ENCODE measurements at regions not wholly inside any gene's neighbourhood (a gene's known extent, or its start where the extent isn't known, plus 50 kb on each side); places are given as distances from the start of the nearest gene placed in this dataset.

GRCh38 chrX:4175221-4175620 lies 461.8 kb upstream of the PRKX start:
- TF ChIP-seq POLR2AphosphoS5 (IDR thresholded peaks at IDR 0.05): no peak
- TF ChIP-seq, protein P1, sequence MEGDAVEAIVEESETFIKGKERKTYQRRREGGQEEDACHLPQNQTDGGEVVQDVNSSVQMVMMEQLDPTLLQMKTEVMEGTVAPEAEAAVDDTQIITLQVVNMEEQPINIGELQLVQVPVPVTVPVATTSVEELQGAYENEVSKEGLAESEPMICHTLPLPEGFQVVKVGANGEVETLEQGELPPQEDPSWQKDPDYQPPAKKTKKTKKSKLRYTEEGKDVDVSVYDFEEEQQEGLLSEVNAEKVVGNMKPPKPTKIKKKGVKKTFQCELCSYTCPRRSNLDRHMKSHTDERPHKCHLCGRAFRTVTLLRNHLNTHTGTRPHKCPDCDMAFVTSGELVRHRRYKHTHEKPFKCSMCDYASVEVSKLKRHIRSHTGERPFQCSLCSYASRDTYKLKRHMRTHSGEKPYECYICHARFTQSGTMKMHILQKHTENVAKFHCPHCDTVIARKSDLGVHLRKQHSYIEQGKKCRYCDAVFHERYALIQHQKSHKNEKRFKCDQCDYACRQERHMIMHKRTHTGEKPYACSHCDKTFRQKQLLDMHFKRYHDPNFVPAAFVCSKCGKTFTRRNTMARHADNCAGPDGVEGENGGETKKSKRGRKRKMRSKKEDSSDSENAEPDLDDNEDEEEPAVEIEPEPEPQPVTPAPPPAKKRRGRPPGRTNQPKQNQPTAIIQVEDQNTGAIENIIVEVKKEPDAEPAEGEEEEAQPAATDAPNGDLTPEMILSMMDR (IDR thresholded peaks at IDR 0.05): no peak

Data from sigmoid colon (tissue), 4 donors.